AG09309 (cell line): ENCODE measurements at regions not wholly inside any gene's neighbourhood (a gene's known extent, or its start where the extent isn't known, plus 50 kb on each side); places are given as distances from the start of the nearest gene placed in this dataset.

Experiments used
- DNase-seq: peaks from one replicate; pipeline ENCODE4 v3.0.0-alpha.2; 2010; ENCODE audit warnings: low read depth
- H3K4me3 ChIP-seq: 2 replicates; pipeline ENCODE4 v1.5.1; 2011; ENCODE audit warnings: mild to moderate bottlenecking, low read depth, low read length, moderate library complexity; ENCODE audit not compliant: control insufficient read depth
- TF ChIP-seq, protein P1 (sequence below): IDR thresholded peaks from 2 replicates; pipeline ENCODE4 v1.5.1; 2011; ENCODE audit warnings: mild to moderate bottlenecking, low read depth, low read length, inconsistent platforms; ENCODE audit not compliant: insufficient read depth, control insufficient read depth; ENCODE audit errors: missing control alignments

DNA sequence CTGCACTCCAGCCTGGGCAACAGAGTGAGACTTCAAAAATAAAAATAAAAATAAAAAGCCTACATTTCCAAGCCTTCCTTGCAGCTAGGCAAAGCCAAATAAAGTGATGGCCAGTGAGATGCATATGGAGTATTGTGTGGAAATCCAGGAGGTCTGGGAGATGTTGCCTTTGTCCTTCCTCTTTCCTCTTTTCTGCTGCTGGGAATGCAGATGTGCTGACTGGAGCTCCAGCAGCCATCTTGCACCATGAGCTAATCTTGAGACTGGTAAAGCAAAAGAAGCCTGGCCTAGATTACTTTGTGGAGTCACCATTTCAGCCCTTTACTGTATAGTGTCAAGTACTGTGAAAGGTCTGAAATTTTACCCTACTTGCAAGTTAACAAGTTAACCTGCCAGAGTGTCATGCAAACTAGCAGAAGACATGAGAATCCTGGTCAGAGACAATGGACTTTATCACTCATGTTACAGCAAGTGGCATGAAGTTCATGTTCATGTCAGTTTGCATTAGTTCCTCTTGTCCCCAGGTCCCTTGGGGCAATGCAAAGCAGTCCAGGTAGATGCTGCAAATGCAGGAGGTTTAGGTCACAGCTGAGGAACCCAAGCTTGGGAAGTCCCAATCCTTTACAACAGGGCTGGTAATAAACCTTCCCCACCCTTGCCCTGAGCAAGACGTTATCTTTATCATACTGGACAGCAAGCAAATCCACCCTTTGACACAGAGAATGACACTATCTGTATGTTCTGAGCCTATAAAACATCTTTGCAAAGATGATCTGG is 103.1 kb downstream of the TLE3 start:
- H3K4me3 ChIP-seq = no peak overlapping the region
- no peak for DNase-seq
- TF ChIP-seq, protein P1, sequence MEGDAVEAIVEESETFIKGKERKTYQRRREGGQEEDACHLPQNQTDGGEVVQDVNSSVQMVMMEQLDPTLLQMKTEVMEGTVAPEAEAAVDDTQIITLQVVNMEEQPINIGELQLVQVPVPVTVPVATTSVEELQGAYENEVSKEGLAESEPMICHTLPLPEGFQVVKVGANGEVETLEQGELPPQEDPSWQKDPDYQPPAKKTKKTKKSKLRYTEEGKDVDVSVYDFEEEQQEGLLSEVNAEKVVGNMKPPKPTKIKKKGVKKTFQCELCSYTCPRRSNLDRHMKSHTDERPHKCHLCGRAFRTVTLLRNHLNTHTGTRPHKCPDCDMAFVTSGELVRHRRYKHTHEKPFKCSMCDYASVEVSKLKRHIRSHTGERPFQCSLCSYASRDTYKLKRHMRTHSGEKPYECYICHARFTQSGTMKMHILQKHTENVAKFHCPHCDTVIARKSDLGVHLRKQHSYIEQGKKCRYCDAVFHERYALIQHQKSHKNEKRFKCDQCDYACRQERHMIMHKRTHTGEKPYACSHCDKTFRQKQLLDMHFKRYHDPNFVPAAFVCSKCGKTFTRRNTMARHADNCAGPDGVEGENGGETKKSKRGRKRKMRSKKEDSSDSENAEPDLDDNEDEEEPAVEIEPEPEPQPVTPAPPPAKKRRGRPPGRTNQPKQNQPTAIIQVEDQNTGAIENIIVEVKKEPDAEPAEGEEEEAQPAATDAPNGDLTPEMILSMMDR = no peak

GRCh38 chr15:69996321-69997160 is 101.2 kb downstream of the TLE3 start:
- DNase-seq = no peak
- TF ChIP-seq, protein P1 = no peak

GRCh38 chr15:69997161-69997485 is 100.6 kb downstream of the TLE3 start:
- TF ChIP-seq, protein P1 = no peak
- no peak for DNase-seq
- H3K4me3 ChIP-seq = no peak overlapping the region

More at GRCh38 chr15:69996321-69997160, 101.2 kb downstream of the TLE3 start:
- no peak overlapping the region for H3K4me3 ChIP-seq
